ENCODE measurements at regions not wholly inside any gene's neighbourhood (a gene's known extent, or its start where the extent isn't known, plus 50 kb on each side); places are given as distances from the start of the nearest gene placed in this dataset.
A peak's percentile ranks its signal among the peaks of the same experiment; 100 is the strongest.

GRCh38 chr3:31094048-31094447 is 199.6 kb upstream of the GADL1 start:
- H2AFZ ChIP-seq (ENCODE audit: low read length), result no peak overlapping the region
- no peak for TF ChIP-seq EZH2phosphoT487 (IDR thresholded peaks at IDR 0.05; ENCODE audit: borderline replicate concordance)
- TF ChIP-seq, protein P1, sequence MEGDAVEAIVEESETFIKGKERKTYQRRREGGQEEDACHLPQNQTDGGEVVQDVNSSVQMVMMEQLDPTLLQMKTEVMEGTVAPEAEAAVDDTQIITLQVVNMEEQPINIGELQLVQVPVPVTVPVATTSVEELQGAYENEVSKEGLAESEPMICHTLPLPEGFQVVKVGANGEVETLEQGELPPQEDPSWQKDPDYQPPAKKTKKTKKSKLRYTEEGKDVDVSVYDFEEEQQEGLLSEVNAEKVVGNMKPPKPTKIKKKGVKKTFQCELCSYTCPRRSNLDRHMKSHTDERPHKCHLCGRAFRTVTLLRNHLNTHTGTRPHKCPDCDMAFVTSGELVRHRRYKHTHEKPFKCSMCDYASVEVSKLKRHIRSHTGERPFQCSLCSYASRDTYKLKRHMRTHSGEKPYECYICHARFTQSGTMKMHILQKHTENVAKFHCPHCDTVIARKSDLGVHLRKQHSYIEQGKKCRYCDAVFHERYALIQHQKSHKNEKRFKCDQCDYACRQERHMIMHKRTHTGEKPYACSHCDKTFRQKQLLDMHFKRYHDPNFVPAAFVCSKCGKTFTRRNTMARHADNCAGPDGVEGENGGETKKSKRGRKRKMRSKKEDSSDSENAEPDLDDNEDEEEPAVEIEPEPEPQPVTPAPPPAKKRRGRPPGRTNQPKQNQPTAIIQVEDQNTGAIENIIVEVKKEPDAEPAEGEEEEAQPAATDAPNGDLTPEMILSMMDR (conservative IDR thresholded peaks at IDR 0.05; ENCODE audit: low read length), result no peak
- H3K9ac ChIP-seq (ENCODE audit: low read depth, low read length, poor library complexity, severe bottlenecking), result no peak overlapping the region
- H3K9me3 ChIP-seq (ENCODE audit: insufficient read depth, low read depth, low read length), result no peaks in the 10 kb centered on the region
- H3K9me2 ChIP-seq (replicated peaks; ENCODE audit: low read depth, low read length), result no peaks in the 10 kb centered on the region
- no peaks in the 10 kb centered on the region for H3K4me1 ChIP-seq (ENCODE audit: insufficient read depth, low read length, poor library complexity, severe bottlenecking)
- no peak overlapping the region for H3K4me2 ChIP-seq (ENCODE audit: low read depth, low read length, poor library complexity, severe bottlenecking)
- H3K27me3 ChIP-seq (ENCODE audit: insufficient read depth, low read length, poor library complexity, severe bottlenecking), result no peaks in the 10 kb centered on the region
- H3K36me3 ChIP-seq (ENCODE audit: insufficient read depth, low read length), result no peaks in the 10 kb centered on the region
- H4K20me1 ChIP-seq (ENCODE audit: insufficient read depth, low read length, poor library complexity, severe bottlenecking), result no peaks in the 10 kb centered on the region
- H3F3A ChIP-seq (ENCODE audit: low read depth), result no peaks in the 10 kb centered on the region
- H3K4me3 ChIP-seq (ENCODE audit: low read length, poor library complexity, severe bottlenecking), result no peak overlapping the region
- H3K79me2 ChIP-seq (ENCODE audit: insufficient read depth, low read length), result no peaks in the 10 kb centered on the region

DNA sequence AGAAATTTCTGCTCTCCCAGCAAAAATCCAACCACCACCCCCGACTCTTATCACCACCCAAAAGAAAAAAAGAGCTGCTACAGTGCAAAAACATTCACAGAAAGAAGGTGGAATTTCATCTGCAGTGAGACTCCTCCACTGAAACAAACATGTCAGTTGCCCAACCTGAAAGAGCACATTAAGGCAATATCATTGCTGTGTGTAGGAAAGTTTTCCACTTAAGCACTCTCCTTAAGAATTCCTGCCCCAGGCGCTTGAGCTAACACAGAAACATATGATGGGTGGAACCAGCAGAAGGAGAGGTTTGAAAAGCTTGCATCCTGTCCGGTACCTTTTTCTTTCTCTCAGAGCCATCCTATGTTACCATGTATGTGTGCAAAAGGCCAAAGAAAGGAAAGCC is 200.8 kb upstream of the GADL1 start:
- H3K9me3 ChIP-seq (ENCODE audit: insufficient read depth, low read depth, low read length), result no peaks in the 10 kb centered on the region
- no peak overlapping the region for H3K4me2 ChIP-seq (ENCODE audit: low read depth, low read length, poor library complexity, severe bottlenecking)
- no peak overlapping the region for H3K9ac ChIP-seq (ENCODE audit: low read depth, low read length, poor library complexity, severe bottlenecking)
- H3K9me2 ChIP-seq (replicated peaks; ENCODE audit: low read depth, low read length), result no peaks in the 10 kb centered on the region
- H2AFZ ChIP-seq (ENCODE audit: low read length), result no peak overlapping the region
- H3K79me2 ChIP-seq (ENCODE audit: insufficient read depth, low read length), result no peaks in the 10 kb centered on the region
- H3K4me3 ChIP-seq (ENCODE audit: low read length, poor library complexity, severe bottlenecking), result no peak overlapping the region
- no peaks in the 10 kb centered on the region for H3K4me1 ChIP-seq (ENCODE audit: insufficient read depth, low read length, poor library complexity, severe bottlenecking)
- no peaks in the 10 kb centered on the region for H3F3A ChIP-seq (ENCODE audit: low read depth)
- H4K20me1 ChIP-seq (ENCODE audit: insufficient read depth, low read length, poor library complexity, severe bottlenecking), result no peaks in the 10 kb centered on the region
- no peak for TF ChIP-seq EZH2phosphoT487 (IDR thresholded peaks at IDR 0.05; ENCODE audit: borderline replicate concordance)
- TF ChIP-seq, protein P1 (conservative IDR thresholded peaks at IDR 0.05; ENCODE audit: low read length), result no peak
- no peaks in the 10 kb centered on the region for H3K36me3 ChIP-seq (ENCODE audit: insufficient read depth, low read length)
- H3K27me3 ChIP-seq (ENCODE audit: insufficient read depth, low read length, poor library complexity, severe bottlenecking), result no peaks in the 10 kb centered on the region

GRCh38 chr3:31096661-31097395 is 202.4 kb upstream of the GADL1 start:
- Histone ChIP-seq H3F3A (ENCODE audit: low read depth) (no peaks in the 10 kb centered on the region), H3K36me3 (ENCODE audit: insufficient read depth, low read length) (no peaks in the 10 kb centered on the region), H3K4me1 (ENCODE audit: insufficient read depth, low read length, poor library complexity, severe bottlenecking) (peaks cover 3% of the 10 kb centered on the region), H3K9me3 (ENCODE audit: insufficient read depth, low read depth, low read length) (no peaks in the 10 kb centered on the region), H2AFZ (ENCODE audit: low read length) (peak overlapping the region; percentile 33; the same call in 1 of the 2 replicates), H3K4me3 (ENCODE audit: low read length, poor library complexity, severe bottlenecking) (no peak overlapping the region), H4K20me1 (ENCODE audit: insufficient read depth, low read length, poor library complexity, severe bottlenecking) (no peaks in the 10 kb centered on the region), H3K9me2 (replicated peaks; ENCODE audit: low read depth, low read length) (no peaks in the 10 kb centered on the region), H3K27me3 (ENCODE audit: insufficient read depth, low read length, poor library complexity, severe bottlenecking) (no peaks in the 10 kb centered on the region), H3K79me2 (ENCODE audit: insufficient read depth, low read length) (no peaks in the 10 kb centered on the region), H3K9ac (ENCODE audit: low read depth, low read length, poor library complexity, severe bottlenecking) (no peak overlapping the region), H3K4me2 (ENCODE audit: low read depth, low read length, poor library complexity, severe bottlenecking) (no peak overlapping the region)
- TF ChIP-seq EZH2phosphoT487 (IDR thresholded peaks at IDR 0.05; ENCODE audit: borderline replicate concordance), result no peak
- TF ChIP-seq, protein P1 (conservative IDR thresholded peaks at IDR 0.05; ENCODE audit: low read length), result no peak

All from Loucy (cell line).